ENCODE measurements at regions not wholly inside any gene's neighbourhood (a gene's known extent, or its start where the extent isn't known, plus 50 kb on each side); places are given as distances from the start of the nearest gene placed in this dataset.
"Not testable (repeated sequence)": the region's sequence is repeated elsewhere in the genome, so short reads cannot be mapped to it uniquely, and the experiment has no call there.

GRCh38 chr10:130962240-130963051 lies 349.1 kb downstream of the TCERG1L start:
- DNase-seq, result no peak

- no peak for DNase-seq
These were observed 348.5 kb downstream of the TCERG1L start for GRCh38 chr10:130963052-130963393.

- DNase-seq, result no peak
These were observed 347.6 kb downstream of the TCERG1L start for GRCh38 chr10:130963786-130964522.

- DNase-seq, result no peak
These were observed 346.8 kb downstream of the TCERG1L start for GRCh38 chr10:130964771-130965170.

GRCh38 chr10:130967161-130967560 lies 344.4 kb downstream of the TCERG1L start:
- DNase-seq, result no peak

GRCh38 chr10:130967784-130968183 lies 343.7 kb downstream of the TCERG1L start:
- no peak for DNase-seq

- DNase-seq, result no peak
These were observed 343.0 kb downstream of the TCERG1L start for GRCh38 chr10:130968511-130968910.

- DNase-seq, result no peak
These were observed 342.6 kb downstream of the TCERG1L start for GRCh38 chr10:130968964-130969363.

- no peak for DNase-seq
These were observed 341.8 kb downstream of the TCERG1L start for GRCh38 chr10:130969700-130970099.

GRCh38 chr10:130970341-130971122 lies 341.0 kb downstream of the TCERG1L start:
- no peak for DNase-seq

GRCh38 chr10:130971123-130971435 lies 340.4 kb downstream of the TCERG1L start:
- DNase-seq, result no peak

- DNase-seq, result no peak
These were observed 338.2 kb downstream of the TCERG1L start for GRCh38 chr10:130973127-130973839.

- DNase-seq, result no peak
These were observed 337.4 kb downstream of the TCERG1L start for GRCh38 chr10:130974166-130974565.

GRCh38 chr10:130975351-130975750 lies 336.2 kb downstream of the TCERG1L start:
- not testable (repeated sequence) for DNase-seq

GRCh38 chr10:130982802-130983201 lies 328.7 kb downstream of the TCERG1L start:
- no peak for DNase-seq

GRCh38 chr10:130983749-130984148 lies 327.8 kb downstream of the TCERG1L start:
- DNase-seq, result no peak

- DNase-seq, result no peak
These were observed 326.8 kb downstream of the TCERG1L start for GRCh38 chr10:130984686-130985085.

- no peak for DNase-seq
These were observed 326.3 kb downstream of the TCERG1L start for GRCh38 chr10:130985158-130985753.

GRCh38 chr10:130986846-130987245 lies 324.7 kb downstream of the TCERG1L start:
- DNase-seq, result no peak

GRCh38 chr10:130987401-130987800 lies 324.1 kb downstream of the TCERG1L start:
- no peak for DNase-seq

GRCh38 chr10:130989670-130990232 lies 321.8 kb downstream of the TCERG1L start:
- DNase-seq, result no peak

- DNase-seq, result no peak
These were observed 321.0 kb downstream of the TCERG1L start for GRCh38 chr10:130990486-130990885.

All from suppressor macrophage treated with lipopolysaccharide for 1 hour (primary cell).